ENCODE measurements at regions not wholly inside any gene's neighbourhood (a gene's known extent, or its start where the extent isn't known, plus 50 kb on each side); places are given as distances from the start of the nearest gene placed in this dataset.

- Histone ChIP-seq H3K36me3 (ENCODE audit: control insufficient read depth in 4 of 4, insufficient read depth in 4 of 4, low read length in 3 of 4) (no peaks in the 10 kb centered on the region), H3K27me3 (replicated peaks in 2 of 5; ENCODE audit: control insufficient read depth in 4 of 5, insufficient read depth in 5 of 5, low read length in 4 of 5) (peaks cover 0 to 2% (median 0%) of the 10 kb centered on the region in 5 experiments), H3K4me1 (ENCODE audit: control extremely low read depth in 1 of 4, control insufficient read depth in 4 of 4, insufficient read depth in 4 of 4, low read length in 3 of 4) (no peaks in the 10 kb centered on the region), H3K9me3 (ENCODE audit: control extremely low read depth in 1 of 5, control insufficient read depth in 4 of 5, insufficient read depth in 2 of 5, low read depth in 1 of 5, low read length in 4 of 5) (no peaks in the 10 kb centered on the region), H3K4me3 (ENCODE audit: control insufficient read depth in 1 of 7, extremely low read depth in 1 of 7, insufficient read depth in 4 of 7, low read depth in 2 of 7, low read length in 6 of 7) (no peak overlapping the region), H3K27ac (ENCODE audit: insufficient read depth in 1 of 2, low read depth in 1 of 2, low read length in 2 of 2, poor library complexity in 1 of 2, severe bottlenecking in 2 of 2) (no peak overlapping the region)
- ChIA-PET POLR2A (no interaction called here), CTCF (no interaction called here)
- no peak for DNase-seq
- WGBS (ENCODE audit: insufficient coverage), result 96% methylated on average over 2 of the region's 3 CpGs
These were observed 63.1 kb upstream of the SMARCA2 start for GRCh38 chr9:1952001-1952400.

- Histone ChIP-seq H3K4me1 (ENCODE audit: control extremely low read depth in 1 of 4, control insufficient read depth in 4 of 4, insufficient read depth in 4 of 4, low read length in 3 of 4) (no peaks in the 10 kb centered on the region), H3K27me3 (replicated peaks in 2 of 5; ENCODE audit: control insufficient read depth in 4 of 5, insufficient read depth in 5 of 5, low read length in 4 of 5) (peaks cover 0 to 2% (median 0%) of the 10 kb centered on the region in 5 experiments), H3K27ac (ENCODE audit: insufficient read depth in 1 of 2, low read depth in 1 of 2, low read length in 2 of 2, poor library complexity in 1 of 2, severe bottlenecking in 2 of 2) (no peak overlapping the region), H3K36me3 (ENCODE audit: control insufficient read depth in 4 of 4, insufficient read depth in 4 of 4, low read length in 3 of 4) (no peaks in the 10 kb centered on the region), H3K9me3 (ENCODE audit: control extremely low read depth in 1 of 5, control insufficient read depth in 4 of 5, insufficient read depth in 2 of 5, low read depth in 1 of 5, low read length in 4 of 5) (no peaks in the 10 kb centered on the region), H3K4me3 (ENCODE audit: control insufficient read depth in 1 of 7, extremely low read depth in 1 of 7, insufficient read depth in 4 of 7, low read depth in 2 of 7, low read length in 6 of 7) (no peak overlapping the region)
- CTCF ChIA-PET, result no interaction called here
- no peak for DNase-seq
- WGBS (ENCODE audit: insufficient coverage), result 100% methylated on average over 1 of the region's 2 CpGs
- POLR2A ChIA-PET, result no interaction called here
These were observed 60.9 kb upstream of the SMARCA2 start for GRCh38 chr9:1954238-1954637.

GRCh38 chr9:1956958-1957357 lies 58.2 kb upstream of the SMARCA2 start:
- Histone ChIP-seq H3K27me3 (replicated peaks in 2 of 5; ENCODE audit: control insufficient read depth in 4 of 5, insufficient read depth in 5 of 5, low read length in 4 of 5) (peaks cover 0 to 2% (median 0%) of the 10 kb centered on the region in 5 experiments), H3K36me3 (ENCODE audit: control insufficient read depth in 4 of 4, insufficient read depth in 4 of 4, low read length in 3 of 4) (no peaks in the 10 kb centered on the region), H3K27ac (ENCODE audit: insufficient read depth in 1 of 2, low read depth in 1 of 2, low read length in 2 of 2, poor library complexity in 1 of 2, severe bottlenecking in 2 of 2) (no peak overlapping the region), H3K9me3 (ENCODE audit: control extremely low read depth in 1 of 5, control insufficient read depth in 4 of 5, insufficient read depth in 2 of 5, low read depth in 1 of 5, low read length in 4 of 5) (no peaks in the 10 kb centered on the region), H3K4me1 (ENCODE audit: control extremely low read depth in 1 of 4, control insufficient read depth in 4 of 4, insufficient read depth in 4 of 4, low read length in 3 of 4) (no peaks in the 10 kb centered on the region), H3K4me3 (ENCODE audit: control insufficient read depth in 1 of 7, extremely low read depth in 1 of 7, insufficient read depth in 4 of 7, low read depth in 2 of 7, low read length in 6 of 7) (no peak overlapping the region)
- DNase-seq, result no peak
- ChIA-PET CTCF (no interaction called here), POLR2A (no interaction called here)
- no CpG with 5 or more reads among the region's 1 CpG for WGBS (ENCODE audit: insufficient coverage)

- Histone ChIP-seq H3K36me3 (ENCODE audit: control insufficient read depth in 4 of 4, insufficient read depth in 4 of 4, low read length in 3 of 4) (no peaks in the 10 kb centered on the region), H3K4me1 (ENCODE audit: control extremely low read depth in 1 of 4, control insufficient read depth in 4 of 4, insufficient read depth in 4 of 4, low read length in 3 of 4) (no peaks in the 10 kb centered on the region), H3K4me3 (ENCODE audit: control insufficient read depth in 1 of 7, extremely low read depth in 1 of 7, insufficient read depth in 4 of 7, low read depth in 2 of 7, low read length in 6 of 7) (no peak overlapping the region), H3K27me3 (replicated peaks in 2 of 5; ENCODE audit: control insufficient read depth in 4 of 5, insufficient read depth in 5 of 5, low read length in 4 of 5) (peaks cover 0 to 2% (median 0%) of the 10 kb centered on the region in 5 experiments), H3K27ac (ENCODE audit: insufficient read depth in 1 of 2, low read depth in 1 of 2, low read length in 2 of 2, poor library complexity in 1 of 2, severe bottlenecking in 2 of 2) (no peak overlapping the region), H3K9me3 (ENCODE audit: control extremely low read depth in 1 of 5, control insufficient read depth in 4 of 5, insufficient read depth in 2 of 5, low read depth in 1 of 5, low read length in 4 of 5) (no peaks in the 10 kb centered on the region)
- ChIA-PET POLR2A (interaction anchor here (0.6 kb wide), 1 partner anchor 29 kb away, joined by 4 read pairs; no protein-coding TSS in a partner anchor), CTCF (no interaction called here)
- WGBS (ENCODE audit: insufficient coverage), result 92% methylated on average over 2 of the region's 2 CpGs
- no peak for DNase-seq
These were observed 57.3 kb upstream of the SMARCA2 start for GRCh38 chr9:1957856-1958255.

- ChIA-PET CTCF (no interaction called here), POLR2A (no interaction called here)
- H3K27me3 ChIP-seq (replicated peaks in 2 of 5; ENCODE audit: control insufficient read depth in 4 of 5, insufficient read depth in 5 of 5, low read length in 4 of 5), result peaks cover 0 to 2% (median 0%) of the 10 kb centered on the region in 5 experiments
- no peaks in the 10 kb centered on the region for H3K4me1 ChIP-seq (ENCODE audit: control extremely low read depth in 1 of 4, control insufficient read depth in 4 of 4, insufficient read depth in 4 of 4, low read length in 3 of 4)
- DNase-seq, result no peak
- H3K36me3 ChIP-seq (ENCODE audit: control insufficient read depth in 4 of 4, insufficient read depth in 4 of 4, low read length in 3 of 4), result no peaks in the 10 kb centered on the region
- H3K27ac ChIP-seq (ENCODE audit: insufficient read depth in 1 of 2, low read depth in 1 of 2, low read length in 2 of 2, poor library complexity in 1 of 2, severe bottlenecking in 2 of 2), result no peak overlapping the region
- no peaks in the 10 kb centered on the region for H3K9me3 ChIP-seq (ENCODE audit: control extremely low read depth in 1 of 5, control insufficient read depth in 4 of 5, insufficient read depth in 2 of 5, low read depth in 1 of 5, low read length in 4 of 5)
- no peak overlapping the region for H3K4me3 ChIP-seq (ENCODE audit: control insufficient read depth in 1 of 7, extremely low read depth in 1 of 7, insufficient read depth in 4 of 7, low read depth in 2 of 7, low read length in 6 of 7)
- 89% methylated on average over 1 of the region's 1 CpG for WGBS (ENCODE audit: insufficient coverage)
These were observed 55.8 kb upstream of the SMARCA2 start for GRCh38 chr9:1959371-1959770.

GRCh38 chr9:1960342-1961042 lies 54.7 kb upstream of the SMARCA2 start:
- ChIA-PET CTCF (interaction anchor here (0.9 kb wide), 1 partner anchor 14 kb away, joined by 5 read pairs; no protein-coding TSS in a partner anchor), POLR2A (no interaction called here)
- DNase-seq, result no peak
- Histone ChIP-seq H3K36me3 (ENCODE audit: control insufficient read depth in 4 of 4, insufficient read depth in 4 of 4, low read length in 3 of 4) (no peaks in the 10 kb centered on the region), H3K27ac (ENCODE audit: insufficient read depth in 1 of 2, low read depth in 1 of 2, low read length in 2 of 2, poor library complexity in 1 of 2, severe bottlenecking in 2 of 2) (no peak overlapping the region), H3K4me1 (ENCODE audit: control extremely low read depth in 1 of 4, control insufficient read depth in 4 of 4, insufficient read depth in 4 of 4, low read length in 3 of 4) (no peaks in the 10 kb centered on the region), H3K4me3 (ENCODE audit: control insufficient read depth in 1 of 7, extremely low read depth in 1 of 7, insufficient read depth in 4 of 7, low read depth in 2 of 7, low read length in 6 of 7) (no peak overlapping the region), H3K27me3 (replicated peaks in 2 of 5; ENCODE audit: control insufficient read depth in 4 of 5, insufficient read depth in 5 of 5, low read length in 4 of 5) (peaks cover 0 to 3% (median 0%) of the 10 kb centered on the region in 5 experiments), H3K9me3 (ENCODE audit: control extremely low read depth in 1 of 5, control insufficient read depth in 4 of 5, insufficient read depth in 2 of 5, low read depth in 1 of 5, low read length in 4 of 5) (no peaks in the 10 kb centered on the region)
- WGBS (ENCODE audit: insufficient coverage), result 86% methylated on average over 4 of the region's 6 CpGs

GRCh38 chr9:1962122-1962521 lies 53.0 kb upstream of the SMARCA2 start:
- Histone ChIP-seq H3K27me3 (replicated peaks in 2 of 5; ENCODE audit: control insufficient read depth in 4 of 5, insufficient read depth in 5 of 5, low read length in 4 of 5) (peaks cover 0 to 3% (median 0%) of the 10 kb centered on the region in 5 experiments), H3K36me3 (ENCODE audit: control insufficient read depth in 4 of 4, insufficient read depth in 4 of 4, low read length in 3 of 4) (no peaks in the 10 kb centered on the region), H3K9me3 (ENCODE audit: control extremely low read depth in 1 of 5, control insufficient read depth in 4 of 5, insufficient read depth in 2 of 5, low read depth in 1 of 5, low read length in 4 of 5) (no peaks in the 10 kb centered on the region), H3K4me3 (ENCODE audit: control insufficient read depth in 1 of 7, extremely low read depth in 1 of 7, insufficient read depth in 4 of 7, low read depth in 2 of 7, low read length in 6 of 7) (no peak overlapping the region), H3K27ac (ENCODE audit: insufficient read depth in 1 of 2, low read depth in 1 of 2, low read length in 2 of 2, poor library complexity in 1 of 2, severe bottlenecking in 2 of 2) (no peak overlapping the region), H3K4me1 (ENCODE audit: control extremely low read depth in 1 of 4, control insufficient read depth in 4 of 4, insufficient read depth in 4 of 4, low read length in 3 of 4) (no peaks in the 10 kb centered on the region)
- DNase-seq, result no peak
- 100% methylated on average over 2 of the region's 2 CpGs for WGBS (ENCODE audit: insufficient coverage)
- ChIA-PET POLR2A (no interaction called here), CTCF (no interaction called here)

All from common myeloid progenitor, CD34-positive (primary cell).